ENCODE measurements at regions not wholly inside any gene's neighbourhood (a gene's known extent, or its start where the extent isn't known, plus 50 kb on each side); places are given as distances from the start of the nearest gene placed in this dataset.
"Not testable (repeated sequence)": the region's sequence is repeated elsewhere in the genome, so short reads cannot be mapped to it uniquely, and the experiment has no call there.

DNA sequence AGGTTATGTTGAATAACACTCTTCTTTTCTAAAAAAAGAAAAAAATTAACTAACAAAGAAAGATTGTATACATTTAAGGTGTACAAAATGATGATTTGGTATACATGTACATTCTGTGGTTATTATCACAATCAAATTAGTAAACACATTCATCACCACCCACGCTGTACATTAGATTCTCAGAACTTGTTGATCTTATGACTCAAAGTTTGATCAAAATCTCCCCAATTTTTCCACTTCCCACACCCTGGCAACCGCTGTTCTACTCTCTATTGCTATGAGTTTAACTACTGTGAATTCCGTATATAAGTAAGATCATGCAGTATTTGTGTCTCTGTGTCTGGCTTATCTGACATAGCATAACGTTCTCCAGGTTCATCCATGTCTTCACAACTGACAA lies 469.5 kb upstream of the CHRM3 start:
- intact Hi-C loops (cut with micrococcal nuclease) = no loop called here

DNA sequence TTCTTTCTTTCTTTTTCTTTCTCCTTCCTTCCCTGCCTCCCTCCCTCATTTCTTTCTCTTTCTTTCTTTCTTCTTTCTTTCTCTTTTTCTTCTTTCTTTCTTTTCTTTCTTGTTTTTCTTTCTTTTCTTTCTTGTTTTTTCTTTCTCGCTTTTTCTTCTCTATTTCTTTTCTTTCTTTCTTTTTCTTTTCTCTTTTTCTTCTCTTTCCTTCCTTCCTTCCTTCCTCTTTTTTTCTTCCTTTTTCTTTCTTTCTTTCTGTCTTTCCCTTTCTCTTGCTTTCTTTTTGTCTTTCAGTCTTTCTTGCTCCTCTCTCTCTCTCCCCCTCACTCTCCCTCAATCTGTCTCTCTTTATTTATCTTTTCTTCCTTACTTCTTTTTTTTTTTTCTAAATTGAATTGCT lies 472.0 kb upstream of the CHRM3 start:
- intact Hi-C loops (cut with micrococcal nuclease) = no loop called here

DNA sequence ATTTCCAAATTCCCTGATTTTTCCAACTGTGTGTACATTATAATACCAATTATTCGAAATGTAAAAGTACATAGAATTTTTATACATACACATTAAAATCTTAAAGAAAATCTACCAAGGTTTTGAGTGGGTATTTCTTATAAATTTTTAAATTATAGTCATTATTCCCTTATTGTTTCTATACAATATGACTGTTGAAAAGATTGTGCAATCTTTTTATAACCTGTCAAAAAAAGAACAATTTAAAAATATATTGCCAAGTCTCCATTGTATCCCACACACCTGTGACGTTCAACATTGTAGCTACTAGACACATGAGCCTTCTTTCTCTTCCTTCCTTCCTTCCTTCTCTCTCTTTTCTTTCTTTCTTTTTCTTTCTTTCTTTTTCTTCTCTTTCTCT lies 473.2 kb upstream of the CHRM3 start:
- intact Hi-C loops (cut with micrococcal nuclease) = no loop called here

DNA sequence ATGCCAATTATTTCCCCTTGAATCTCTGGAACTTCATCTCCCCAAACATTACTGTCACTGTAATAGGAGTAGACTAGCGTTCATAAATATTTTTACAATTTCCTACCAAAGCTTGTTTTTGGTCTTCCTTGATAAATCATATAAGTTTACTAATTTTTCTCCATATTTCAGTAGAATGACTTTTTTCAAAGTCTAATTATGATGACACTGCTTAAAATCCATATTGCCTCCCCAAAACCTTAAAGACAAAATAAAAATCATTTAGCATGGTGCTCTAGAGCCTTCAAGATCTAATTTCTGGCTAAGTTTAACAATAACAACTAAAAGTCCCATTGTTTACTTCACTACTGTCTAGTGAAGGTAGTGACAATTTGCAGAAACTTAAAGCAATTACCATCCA lies 474.2 kb upstream of the CHRM3 start:
- intact Hi-C loops (cut with micrococcal nuclease) = no loop called here

DNA sequence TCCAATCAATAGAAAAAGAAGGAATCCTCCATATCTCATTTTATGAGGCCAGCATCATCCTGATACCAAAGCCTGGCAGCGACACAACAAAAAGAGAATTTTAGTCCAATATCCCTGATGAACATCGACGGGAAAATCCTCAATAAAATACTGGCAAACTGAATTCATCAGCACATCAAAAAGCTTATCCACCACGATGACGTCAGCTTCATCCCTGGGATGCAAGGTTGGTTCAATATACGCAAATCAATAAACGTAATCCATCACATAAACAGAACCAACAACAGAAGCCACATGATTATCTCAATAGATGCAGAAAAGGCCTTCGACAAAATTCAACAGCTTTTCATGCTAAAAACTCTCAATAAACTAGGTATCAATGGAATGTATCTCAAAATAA lies 483.6 kb upstream of the CHRM3 start:
- intact Hi-C loops (cut with micrococcal nuclease) = not testable (repeated sequence)

DNA sequence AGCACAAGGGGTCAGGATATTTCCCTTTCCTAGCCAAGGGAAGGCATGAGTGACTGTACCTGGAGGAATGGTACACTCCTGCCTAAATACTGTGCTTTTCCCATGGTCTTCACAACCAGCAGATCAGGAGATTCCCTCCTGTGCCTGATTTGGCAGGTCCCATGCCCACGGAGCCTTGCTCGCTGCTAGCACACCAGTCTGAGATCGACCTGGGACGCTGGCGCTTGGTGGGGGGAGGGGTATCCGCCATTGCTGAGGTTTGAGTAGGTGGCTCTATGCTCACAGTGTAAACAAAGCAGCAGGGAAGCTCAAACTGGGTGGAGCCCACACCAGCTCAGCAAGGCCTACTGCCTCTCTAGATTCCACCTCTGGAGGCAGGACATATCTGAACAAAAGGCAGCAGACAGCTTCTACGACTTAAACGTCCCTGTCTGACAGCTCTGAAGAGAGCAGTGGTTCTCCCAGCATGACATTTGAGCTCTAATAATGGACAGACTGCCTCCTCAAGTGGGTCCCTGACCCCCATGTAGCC lies 486.0 kb upstream of the CHRM3 start:
- intact Hi-C loops (cut with micrococcal nuclease) = no loop called here

DNA sequence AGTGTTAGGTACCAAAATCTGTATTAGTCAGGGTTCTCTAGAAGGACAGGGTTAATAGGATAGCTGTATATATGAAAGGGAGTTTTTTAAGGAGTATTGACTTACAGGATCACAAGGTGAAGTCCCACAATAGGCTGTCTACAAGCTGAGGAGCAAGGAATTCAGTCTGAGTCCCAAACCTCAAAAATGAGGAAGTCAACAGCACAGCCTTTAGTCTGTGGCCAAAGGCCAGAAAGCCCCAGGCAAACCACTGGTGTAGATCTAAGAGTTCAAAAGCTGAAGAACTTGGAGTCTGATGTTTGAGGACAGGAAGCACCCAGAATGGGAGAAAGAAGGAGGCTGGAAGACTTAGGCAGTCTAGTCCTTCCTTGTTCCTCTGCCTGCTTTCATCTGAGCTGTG lies 487.5 kb upstream of the CHRM3 start:
- intact Hi-C loops (cut with micrococcal nuclease) = no loop called here

DNA sequence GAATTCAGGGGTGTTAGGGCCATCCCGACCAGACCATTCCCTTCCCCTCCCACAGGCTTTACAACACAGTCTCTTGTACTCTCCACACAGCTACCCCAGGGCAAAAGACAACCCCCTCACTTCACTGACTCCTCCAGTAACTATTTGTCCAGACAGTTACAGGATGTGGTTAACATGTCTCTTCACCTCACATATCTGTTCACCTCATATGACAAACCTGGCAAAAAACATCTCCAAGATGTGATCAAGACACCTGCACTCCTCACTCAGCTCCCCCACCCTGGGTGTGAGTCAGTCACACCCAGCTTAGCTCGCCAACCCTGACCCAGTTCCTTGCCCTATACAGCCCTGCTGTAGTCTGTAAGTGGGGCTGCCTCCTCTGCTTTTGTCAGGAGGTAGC lies 490.5 kb upstream of the CHRM3 start:
- intact Hi-C loops (cut with micrococcal nuclease) = no loop called here

DNA sequence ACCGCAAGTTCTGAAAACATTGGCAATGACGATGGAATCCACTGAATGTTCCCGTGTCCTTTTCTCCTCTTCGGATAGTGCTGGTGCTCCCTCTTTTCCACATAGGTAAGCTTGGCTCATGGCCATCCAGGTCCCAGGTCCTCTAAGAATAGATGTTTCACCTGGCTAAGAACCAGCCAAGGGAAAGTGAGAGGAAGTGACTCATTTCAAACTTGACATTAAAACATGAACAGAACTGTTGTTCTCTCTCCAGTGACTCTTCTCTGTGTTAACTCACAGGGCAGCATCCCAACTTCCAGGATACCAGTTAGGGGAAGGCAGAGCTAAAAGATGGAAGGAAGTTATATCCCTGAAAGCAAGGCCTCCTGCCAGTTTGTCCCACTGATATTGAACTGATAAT lies 493.8 kb upstream of the CHRM3 start:
- intact Hi-C loops (cut with micrococcal nuclease) = no loop called here

DNA sequence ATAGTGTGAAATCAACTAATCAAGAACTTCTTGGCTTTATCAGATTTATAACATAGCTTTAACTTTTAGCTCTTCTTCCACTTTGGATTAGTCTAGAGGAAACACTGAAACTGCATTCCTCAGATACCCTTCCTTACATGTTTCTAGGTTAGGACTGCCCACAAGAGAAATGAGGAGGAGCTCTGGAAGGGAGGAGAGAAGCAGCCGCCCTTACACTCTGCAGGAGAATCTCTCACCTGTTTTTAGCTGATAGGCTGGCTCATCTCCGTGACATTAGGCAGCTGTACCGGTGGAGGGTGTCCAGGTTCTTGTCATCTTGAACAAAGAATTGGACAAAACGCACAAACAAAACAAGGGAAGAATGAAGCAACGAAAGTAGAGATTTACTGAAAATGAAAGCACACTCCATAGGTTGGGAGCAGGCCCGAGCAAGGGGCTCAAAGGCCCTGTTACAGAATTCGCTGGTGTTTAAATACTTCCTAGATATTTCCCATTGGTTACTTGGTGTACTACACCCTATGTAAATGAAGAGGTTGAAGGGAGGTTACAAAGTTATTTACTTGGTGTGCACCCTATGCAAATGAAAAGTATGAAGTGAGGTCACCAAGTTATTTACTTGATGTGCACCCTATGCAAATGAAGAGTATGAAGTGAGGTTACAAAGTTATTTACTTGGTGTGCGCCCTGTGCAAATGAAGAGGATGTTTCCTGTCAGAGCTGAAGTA lies 524.9 kb upstream of the CHRM3 start:
- intact Hi-C loops (cut with micrococcal nuclease) = no loop called here

DNA sequence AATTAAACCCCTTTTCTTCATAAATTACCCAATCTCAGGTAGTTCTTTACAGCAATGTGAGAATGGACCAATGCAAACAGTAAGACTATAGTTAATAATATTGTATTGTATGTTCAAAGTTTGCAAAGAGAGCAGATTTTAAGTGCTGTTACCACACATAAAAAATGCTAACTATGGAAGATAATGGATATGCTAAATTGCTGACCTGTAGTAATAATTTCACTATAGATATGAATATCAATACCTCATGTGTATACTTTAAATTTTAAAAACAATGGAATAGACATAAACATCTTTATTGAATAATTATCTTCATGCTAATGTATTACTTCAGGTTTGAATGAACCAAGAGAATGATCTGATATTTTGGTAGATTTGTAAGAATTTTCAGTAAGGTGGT lies 552.4 kb upstream of the CHRM3 start:
- intact Hi-C loops (cut with micrococcal nuclease) = no loop called here

DNA sequence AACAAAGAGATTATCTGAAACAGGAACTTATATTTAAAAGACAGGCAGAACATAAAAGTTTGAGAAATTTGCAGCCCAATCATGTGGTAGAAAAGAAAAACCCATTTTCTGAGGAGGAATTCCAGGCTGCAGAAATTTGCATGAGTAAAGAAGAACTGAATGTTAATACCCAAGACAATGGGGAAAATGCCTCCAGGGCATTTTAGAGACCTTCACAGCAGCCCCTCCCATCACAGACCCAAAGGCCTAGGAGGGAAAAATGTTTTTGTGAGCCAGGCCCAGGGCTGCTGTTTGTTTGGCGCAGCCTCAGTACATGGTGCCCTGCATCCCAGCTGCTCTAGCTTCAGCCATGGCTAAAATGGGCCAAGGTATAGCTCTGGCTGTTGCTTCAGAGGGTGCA lies 554.3 kb upstream of the CHRM3 start:
- intact Hi-C loops (cut with micrococcal nuclease) = no loop called here

DNA sequence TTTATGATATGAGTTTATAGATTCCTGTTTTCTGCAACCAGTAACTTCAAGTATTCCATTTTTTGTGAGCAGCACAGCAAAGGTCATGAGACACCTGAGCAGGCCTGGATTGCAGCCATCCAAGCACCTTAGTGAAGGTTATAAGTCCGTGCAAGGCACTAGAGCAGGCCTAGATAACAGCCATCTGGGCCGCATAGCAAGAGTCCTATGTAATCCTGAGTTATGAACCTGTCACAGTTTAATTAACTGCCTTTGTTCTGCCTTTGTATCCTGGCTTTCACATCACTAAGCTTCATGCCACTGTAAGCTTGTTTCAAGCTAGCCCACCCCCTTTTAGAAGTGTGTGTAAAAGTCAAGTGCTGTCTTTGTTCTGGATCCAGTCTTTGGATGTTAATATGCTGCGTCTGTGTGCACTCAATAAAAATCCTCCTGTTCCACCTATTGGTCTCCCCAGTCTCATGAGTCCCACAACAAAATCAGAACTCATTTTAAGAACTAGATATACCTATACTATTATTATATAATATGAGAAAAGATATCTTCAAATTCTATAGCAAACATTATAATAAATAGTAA lies 556.2 kb upstream of the CHRM3 start:
- intact Hi-C loops (cut with micrococcal nuclease) = no loop called here

DNA sequence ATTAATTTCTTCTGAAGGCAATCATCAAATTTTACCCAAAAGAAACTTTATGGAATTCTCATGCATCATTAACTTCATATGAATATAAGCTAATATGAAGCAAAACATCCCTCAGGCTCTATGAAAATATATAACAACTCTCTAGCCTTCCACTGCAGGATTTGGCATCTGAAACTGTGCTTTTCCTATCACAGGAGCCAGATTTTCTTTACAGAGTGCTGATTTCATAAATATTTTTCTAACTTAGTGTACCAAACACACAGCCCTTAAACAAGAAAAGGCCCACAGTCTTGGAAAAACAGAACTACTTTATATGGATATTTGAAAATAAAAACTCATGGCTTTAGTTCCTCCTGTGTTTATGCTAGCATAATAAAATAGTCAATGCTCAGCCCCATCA lies 559.5 kb upstream of the CHRM3 start:
- intact Hi-C loops (cut with micrococcal nuclease) = no loop called here

DNA sequence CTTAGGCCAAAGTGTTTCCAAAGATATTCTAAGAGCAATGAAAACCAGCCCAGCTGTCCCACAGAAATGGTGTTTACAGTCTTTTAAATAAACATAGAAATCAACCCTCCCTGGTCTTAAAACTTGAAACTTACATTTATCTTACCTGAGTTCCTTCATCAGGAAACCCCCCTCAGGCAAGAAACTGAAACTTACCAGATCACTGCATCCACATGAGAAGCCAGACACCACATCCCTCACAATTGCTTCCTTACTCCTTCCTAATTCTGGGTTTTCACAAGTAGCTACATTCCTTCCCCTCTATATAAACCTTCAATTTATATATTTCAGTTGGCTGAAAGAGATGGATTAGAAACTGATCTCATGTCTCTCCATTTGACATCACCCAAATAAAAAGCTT lies 563.0 kb upstream of the CHRM3 start:
- intact Hi-C loops (cut with micrococcal nuclease) = no loop called here

DNA sequence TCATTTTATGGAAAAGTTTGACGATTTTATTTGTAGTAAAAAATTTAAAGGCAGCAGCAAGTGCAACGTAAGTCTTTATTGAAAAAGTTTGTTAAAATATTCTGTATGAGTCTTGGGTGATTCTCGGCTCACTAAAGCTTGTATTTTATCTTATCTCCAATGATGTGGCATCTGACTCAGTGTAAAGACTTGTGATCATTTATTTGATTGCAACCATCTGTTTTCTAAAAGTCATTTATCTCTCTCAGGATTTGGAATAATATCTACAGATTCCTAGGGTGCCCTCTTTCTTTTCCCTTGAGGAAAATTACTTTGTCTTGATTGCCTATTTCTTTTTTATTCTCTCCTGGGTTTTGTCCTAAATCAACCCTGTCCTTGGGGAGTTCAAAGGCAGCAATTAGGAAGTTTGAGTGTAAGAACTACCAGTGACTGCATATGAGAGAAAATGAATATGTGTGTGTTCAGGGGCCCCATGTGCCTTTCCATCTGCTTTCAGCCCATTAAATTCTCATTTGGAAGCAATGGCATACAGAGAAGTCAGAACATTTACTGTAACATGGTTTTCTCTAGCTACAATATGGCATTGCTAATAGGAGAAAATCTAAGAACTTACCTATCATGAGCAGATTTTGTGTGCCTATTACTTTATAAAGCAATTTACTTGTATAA lies 575.0 kb upstream of the CHRM3 start:
- intact Hi-C loops (cut with micrococcal nuclease) = no loop called here

DNA sequence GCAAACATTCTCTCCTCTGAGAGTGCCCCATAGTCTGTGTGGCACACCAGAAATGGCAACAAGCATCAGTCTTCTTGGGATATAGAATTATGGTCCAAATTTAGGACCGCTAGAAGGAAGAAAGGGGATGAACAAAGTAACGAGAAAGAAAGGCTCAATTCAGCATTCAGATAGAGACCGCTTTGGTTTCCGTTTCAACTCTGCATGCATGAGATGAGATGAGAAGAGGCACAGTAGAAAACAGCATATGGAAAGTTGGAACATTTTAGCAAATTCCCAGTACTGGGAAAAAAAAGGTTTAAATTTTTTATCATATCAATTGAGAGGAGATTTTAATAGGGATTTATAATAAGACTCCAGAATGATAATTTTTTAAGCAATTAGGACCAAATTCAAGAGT lies 595.5 kb upstream of the CHRM3 start:
- intact Hi-C loops (cut with micrococcal nuclease) = no loop called here

DNA sequence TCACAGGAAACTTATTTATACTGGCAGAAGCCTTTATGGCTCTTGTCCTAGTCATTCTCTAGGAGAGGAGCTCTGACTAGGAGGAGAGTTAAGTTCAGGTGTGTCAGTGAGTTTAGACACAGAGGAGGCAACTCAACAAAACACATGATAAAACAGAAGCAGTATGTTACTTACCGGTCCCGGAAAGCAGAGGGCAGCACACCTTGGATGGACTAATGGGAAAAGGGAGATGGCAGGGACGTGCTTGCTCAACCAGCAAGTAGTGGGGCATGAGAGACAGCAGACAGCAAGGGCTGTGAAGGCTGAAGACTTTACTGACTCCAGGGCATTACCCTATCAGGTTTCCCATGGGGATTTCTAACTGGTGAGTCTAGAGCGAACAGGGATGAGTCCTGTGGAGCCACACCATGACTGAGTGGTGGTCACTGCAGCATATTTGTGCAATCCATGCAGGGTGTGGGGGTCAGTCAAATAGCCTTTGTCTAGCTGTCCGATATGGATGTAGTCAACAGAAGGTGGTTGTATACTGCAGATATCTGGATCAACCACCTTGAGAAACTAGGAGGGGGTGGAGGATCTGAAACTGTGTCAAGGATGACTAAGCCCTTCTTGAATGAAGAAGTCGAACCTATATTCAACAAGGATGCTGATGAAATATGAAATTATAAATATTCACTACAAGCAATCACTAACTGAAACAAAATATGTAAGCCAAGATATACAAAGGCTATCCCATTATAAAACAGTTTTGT lies 596.3 kb upstream of the CHRM3 start:
- intact Hi-C loops (cut with micrococcal nuclease) = no loop called here

DNA sequence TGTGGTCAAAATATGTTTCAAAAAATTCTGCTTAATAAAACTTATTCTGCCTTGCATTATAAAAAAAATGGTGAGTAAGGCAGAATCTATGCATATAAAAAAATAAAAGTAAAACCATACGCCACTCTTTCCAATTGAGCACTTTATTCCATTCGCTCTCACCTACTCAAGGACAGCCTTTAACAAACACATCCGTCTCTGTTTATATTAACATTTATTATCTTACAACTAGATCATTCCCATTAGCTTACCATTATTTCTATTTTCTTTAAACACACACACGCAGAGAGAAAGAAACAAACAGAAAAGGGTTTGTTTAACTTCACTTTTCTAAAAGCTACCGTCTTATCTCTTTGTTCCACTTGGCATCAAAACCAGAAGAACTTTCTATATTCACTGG lies 598.9 kb upstream of the CHRM3 start:
- intact Hi-C loops (cut with micrococcal nuclease) = no loop called here

DNA sequence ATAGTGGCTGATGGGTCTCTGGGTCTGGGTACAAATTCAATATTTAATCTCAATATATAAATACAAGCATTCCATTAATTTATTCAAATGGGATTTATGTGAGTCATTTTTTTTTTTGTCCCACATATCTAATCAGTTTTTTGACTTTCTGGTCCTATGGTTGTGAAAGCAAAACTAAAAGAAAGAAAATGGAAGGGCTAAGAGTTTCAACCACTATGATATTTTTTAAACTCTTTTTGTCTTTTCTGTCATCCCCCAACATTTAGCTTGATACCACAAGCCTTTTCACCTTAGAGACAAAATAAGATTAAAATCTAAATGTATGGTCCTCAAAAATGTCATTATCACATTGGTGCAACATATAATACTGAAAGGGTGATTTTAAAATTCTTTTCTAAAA lies 602.7 kb upstream of the CHRM3 start:
- intact Hi-C loops (cut with micrococcal nuclease) = no loop called here

DNA sequence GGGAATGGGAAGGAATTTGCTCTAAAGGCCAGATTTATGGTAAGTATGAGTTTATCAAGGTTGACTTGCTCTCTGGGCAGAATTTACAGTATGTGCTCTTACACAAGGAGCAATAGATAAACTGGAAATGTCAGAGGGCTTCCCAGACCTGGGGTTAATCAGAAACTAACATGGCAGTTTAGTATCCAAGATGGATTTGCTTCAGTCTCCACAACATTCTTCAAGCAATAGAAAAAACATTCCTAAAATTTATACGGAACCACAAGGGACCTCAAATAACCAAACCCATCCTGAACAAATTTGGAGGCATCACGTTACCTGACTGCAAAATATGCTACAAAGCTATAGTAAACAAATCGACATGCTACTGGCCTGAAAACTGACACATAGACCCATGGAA lies 606.7 kb upstream of the CHRM3 start:
- intact Hi-C loops (cut with micrococcal nuclease) = no loop called here

DNA sequence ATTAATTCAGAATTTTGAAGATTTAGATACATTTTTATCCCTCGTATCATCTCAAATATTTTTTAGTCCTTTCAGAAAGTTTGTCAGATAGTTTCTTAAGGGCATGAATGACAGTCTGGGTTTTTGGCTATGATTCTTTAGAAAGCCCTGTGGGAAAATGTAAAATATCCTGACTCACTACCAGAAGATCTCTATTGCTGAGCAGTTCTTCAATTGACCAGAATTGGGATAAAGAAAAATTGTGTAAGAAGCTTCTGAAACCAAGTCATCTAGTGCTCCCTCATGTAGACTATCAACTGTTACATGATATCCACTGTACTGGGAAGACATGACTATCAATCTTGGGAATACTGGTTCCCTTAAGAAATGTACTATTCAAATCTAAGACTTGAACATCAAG lies 608.3 kb upstream of the CHRM3 start:
- intact Hi-C loops (cut with micrococcal nuclease) = no loop called here
